ENCODE measurements at regions not wholly inside any gene's neighbourhood (a gene's known extent, or its start where the extent isn't known, plus 50 kb on each side); places are given as distances from the start of the nearest gene placed in this dataset.

GRCh38 chr4:182994171-182994570 is 77.0 kb upstream of the DCTD start:
- TF ChIP-seq ZNF800 (CRISPR knock-in tag; IDR thresholded peaks at IDR 0.05) (no peak), CTCF (CRISPR knock-in tag; IDR thresholded peaks at IDR 0.05) (no peak), ZNF274 (CRISPR knock-in tag; IDR thresholded peaks at IDR 0.05) (no peak), NR0B2 (CRISPR knock-in tag; IDR thresholded peaks at IDR 0.05) (no peak), ZNF530 (CRISPR knock-in tag; IDR thresholded peaks at IDR 0.05; ENCODE audit: low read depth) (no peak), POLR2A (IDR thresholded peaks at IDR 0.05; ENCODE audit: insufficient read depth in 1 of 2, low read depth in 2 of 2, low read length in 2 of 2) (no peak), ZNF670 (CRISPR knock-in tag; IDR thresholded peaks at IDR 0.05; ENCODE audit: borderline replicate concordance) (no peak), NFAT5 (CRISPR knock-in tag; IDR thresholded peaks at IDR 0.05) (no peak), THRA (CRISPR knock-in tag; IDR thresholded peaks at IDR 0.05; ENCODE audit: borderline replicate concordance) (no peak)

All from HepG2 (cell line).